ENCODE measurements at regions not wholly inside any gene's neighbourhood (a gene's known extent, or its start where the extent isn't known, plus 50 kb on each side); places are given as distances from the start of the nearest gene placed in this dataset.

DNA sequence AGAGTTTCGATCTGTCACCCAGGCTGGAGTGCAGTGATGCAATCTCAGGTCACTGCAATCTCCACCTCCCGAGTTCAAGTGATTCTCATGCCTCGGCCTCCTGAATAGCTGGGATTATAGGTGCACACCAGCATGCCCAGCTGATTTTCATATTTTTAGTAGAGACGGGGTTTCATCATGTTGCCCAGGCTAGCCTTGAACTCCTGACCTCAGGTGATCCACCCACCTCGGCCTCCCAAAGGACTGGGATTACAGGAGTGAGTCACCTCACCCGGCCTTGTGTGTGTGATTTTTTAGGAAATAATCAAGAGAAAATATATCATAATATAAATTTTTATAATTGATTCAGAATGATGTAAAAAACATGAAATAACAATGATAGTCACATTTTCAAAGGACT lies 1231.4 kb downstream of the GALC start:
- TF ChIP-seq, protein P1, sequence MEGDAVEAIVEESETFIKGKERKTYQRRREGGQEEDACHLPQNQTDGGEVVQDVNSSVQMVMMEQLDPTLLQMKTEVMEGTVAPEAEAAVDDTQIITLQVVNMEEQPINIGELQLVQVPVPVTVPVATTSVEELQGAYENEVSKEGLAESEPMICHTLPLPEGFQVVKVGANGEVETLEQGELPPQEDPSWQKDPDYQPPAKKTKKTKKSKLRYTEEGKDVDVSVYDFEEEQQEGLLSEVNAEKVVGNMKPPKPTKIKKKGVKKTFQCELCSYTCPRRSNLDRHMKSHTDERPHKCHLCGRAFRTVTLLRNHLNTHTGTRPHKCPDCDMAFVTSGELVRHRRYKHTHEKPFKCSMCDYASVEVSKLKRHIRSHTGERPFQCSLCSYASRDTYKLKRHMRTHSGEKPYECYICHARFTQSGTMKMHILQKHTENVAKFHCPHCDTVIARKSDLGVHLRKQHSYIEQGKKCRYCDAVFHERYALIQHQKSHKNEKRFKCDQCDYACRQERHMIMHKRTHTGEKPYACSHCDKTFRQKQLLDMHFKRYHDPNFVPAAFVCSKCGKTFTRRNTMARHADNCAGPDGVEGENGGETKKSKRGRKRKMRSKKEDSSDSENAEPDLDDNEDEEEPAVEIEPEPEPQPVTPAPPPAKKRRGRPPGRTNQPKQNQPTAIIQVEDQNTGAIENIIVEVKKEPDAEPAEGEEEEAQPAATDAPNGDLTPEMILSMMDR (IDR thresholded peaks at IDR 0.05): no peak
- TF ChIP-seq POLR2A (IDR thresholded peaks at IDR 0.05): no peak

Data from right lobe of liver (tissue), 4 donors.